Caco-2 (cell line): ENCODE measurements at regions not wholly inside any gene's neighbourhood (a gene's known extent, or its start where the extent isn't known, plus 50 kb on each side); places are given as distances from the start of the nearest gene placed in this dataset.
"Not testable (repeated sequence)": the region's sequence is repeated elsewhere in the genome, so short reads cannot be mapped to it uniquely, and the experiment has no call there.

Source experiments
- BruUV-seq: library from RNA; stranded (reverse); fragments of 400-500 nt; replicated peaks from 2 replicates; lab custom pipeline; 2021; lab: Mats Ljungman, UMichigan
- CTCF ChIA-PET: fragments of 300-600 bp; sonication (Branson Sonifier 250); formaldehyde crosslinking; loops from one replicate; lab custom pipeline; 2022; ENCODE audit warnings: antibody characterized with exemption; lab: Charles Lee
- POLR2A ChIA-PET: fragments of 300-600 bp; sonication (Branson Sonifier 250); formaldehyde crosslinking; loops from one replicate; lab custom pipeline; 2022; ENCODE audit warnings: antibody characterized with exemption; lab: Charles Lee
- DNase-seq, 2 experiments: peaks; one replicate each; pipeline versions ENCODE4 v3.0.0 to v3.0.0-alpha.2; 2020 to 2022
- H3K27me3 ChIP-seq: replicated peaks from 2 replicates; pipeline ENCODE4 v1.6.0; 2011; ENCODE audit warnings: low read length; ENCODE audit not compliant: control insufficient read depth, insufficient read depth
- H3K36me3 ChIP-seq: 2 replicates; pipeline ENCODE4 v1.5.1; 2011; ENCODE audit warnings: low read length; ENCODE audit not compliant: control insufficient read depth, insufficient read depth
- H3K4me1 ChIP-seq: fragments of 250-450 bp; sonication (Bioruptor Pico); 2 replicates; pipeline ENCODE4 v1.5.1; 2020; ENCODE audit warnings: mild to moderate bottlenecking
- H3K4me3 ChIP-seq: 2 replicates; pipeline ENCODE4 v1.5.1; 2011; ENCODE audit warnings: low read depth, mild to moderate bottlenecking, control low read depth, low read length
- H3K9me3 ChIP-seq: fragments of 250-450 bp; sonication (Bioruptor Pico); 2 replicates; pipeline ENCODE4 v1.5.1; 2020; ENCODE audit warnings: mild to moderate bottlenecking, moderate library complexity
- H3K27ac Mint-ChIP-seq: one replicate; pipeline ENCODE4 v1.8.0; 2022; ENCODE audit warnings: mixed read lengths; ENCODE audit not compliant: unreplicated experiment
- H3K27me3 Mint-ChIP-seq: one replicate; pipeline ENCODE4 v1.8.0; 2022; ENCODE audit warnings: mixed read lengths; ENCODE audit not compliant: insufficient read depth, unreplicated experiment
- H3K36me3 Mint-ChIP-seq: one replicate; pipeline ENCODE4 v1.8.0; 2022; ENCODE audit warnings: mild to moderate bottlenecking, mixed read lengths; ENCODE audit not compliant: insufficient read depth, unreplicated experiment
- H3K4me1 Mint-ChIP-seq: one replicate; pipeline ENCODE4 v1.8.0; 2022; ENCODE audit warnings: low read depth, mixed read lengths; ENCODE audit not compliant: unreplicated experiment
- H3K4me3 Mint-ChIP-seq: one replicate; pipeline ENCODE4 v1.8.0; 2022; ENCODE audit warnings: mild to moderate bottlenecking, moderate library complexity, mixed read lengths; ENCODE audit not compliant: unreplicated experiment
- H3K9me3 Mint-ChIP-seq: one replicate; pipeline ENCODE4 v1.8.0; 2022; ENCODE audit warnings: mixed read lengths; ENCODE audit not compliant: unreplicated experiment
- CTCF ChIP-seq, 2 experiments: fragments of 200-600 bp in 1 of 2; IDR thresholded peaks; 1 replicate in 1 of 2; 2 replicates in 1 of 2; pipeline versions ENCODE4 v1.5.1 to v1.8.0; 2011 to 2022; ENCODE audit warnings: antibody characterized with exemption in 1 of 2, control low read depth in 1 of 2, inconsistent platforms in 1 of 2, low read depth in 1 of 2, low read length in 1 of 2, mild to moderate bottlenecking in 1 of 2, moderate library complexity in 1 of 2; ENCODE audit not compliant: insufficient read depth in 1 of 2, severe bottlenecking in 1 of 2, unreplicated experiment in 1 of 2
- intact Hi-C: fragments of 100-400 bp; cut with micrococcal nuclease; formaldehyde crosslinking; loops from one replicate; pipeline ENCODE4 v1.10.0; 2022; ENCODE audit not compliant: unreplicated experiment

DNA sequence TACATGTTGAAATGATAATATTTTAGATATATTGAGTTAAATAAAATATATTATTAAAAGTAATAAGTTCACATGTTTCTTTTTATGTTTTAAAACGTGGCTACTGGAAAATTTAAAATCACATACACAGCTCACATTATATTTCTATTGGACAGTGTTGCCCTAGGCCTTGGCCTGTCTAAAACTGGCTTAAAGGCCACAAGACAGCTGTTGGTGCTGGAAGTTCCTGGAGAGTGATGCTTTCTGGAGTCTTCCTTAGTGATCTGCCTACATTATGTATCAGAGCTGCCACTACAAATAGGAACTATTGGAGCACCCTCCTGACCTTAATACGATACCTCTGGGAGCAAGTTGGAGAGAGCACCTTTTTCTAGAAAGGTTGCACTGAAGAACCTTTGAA lies 254.1 kb upstream of the C2CD4B start:
- H3K4me3 ChIP-seq: no peak overlapping the region
- no peak for DNase-seq
- no TSS peak for BruUV-seq
- Mint-ChIP-seq H3K27ac (peak overlapping the region; percentile 83), H3K27me3 (no peaks in the 10 kb centered on the region), H3K9me3 (no peaks in the 10 kb centered on the region), H3K4me3 (peak overlapping the region; percentile 25), H3K4me1 (peaks cover 20% of the 10 kb centered on the region), H3K36me3 (peaks cover 23% of the 10 kb centered on the region)
- peaks cover 1% of the 10 kb centered on the region for H3K36me3 ChIP-seq
- ChIA-PET POLR2A (no interaction called here), CTCF (no interaction called here)
- peaks cover 56% of the 10 kb centered on the region for H3K4me1 ChIP-seq
- no peaks in the 10 kb centered on the region for H3K9me3 ChIP-seq
- no peak for TF ChIP-seq CTCF (IDR thresholded peaks at IDR 0.05; ENCODE audit: insufficient read depth in 1 of 2, low read depth in 1 of 2, low read length in 1 of 2, severe bottlenecking in 1 of 2, unreplicated experiment in 1 of 2)
- no peaks in the 10 kb centered on the region for H3K27me3 ChIP-seq
- intact Hi-C loops: no loop called here

DNA sequence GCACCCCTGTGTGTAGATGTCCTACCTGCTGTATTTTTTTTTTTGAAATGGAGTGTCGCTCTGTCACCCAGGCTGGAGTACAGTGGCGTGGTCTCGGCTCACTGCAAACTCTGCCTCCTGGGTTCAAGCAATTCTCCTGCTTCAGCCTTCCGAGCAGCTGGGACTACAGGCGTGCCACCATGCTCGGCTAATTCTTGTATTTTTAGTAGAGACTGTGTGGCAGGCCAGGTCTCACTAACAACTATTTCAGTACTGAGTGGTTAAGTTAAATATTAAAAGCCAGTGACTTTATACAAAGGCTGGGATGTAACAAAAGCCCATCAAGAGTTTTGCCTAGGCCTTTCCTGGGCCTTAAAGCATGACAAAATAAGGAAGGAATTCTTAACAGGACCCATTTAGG lies 255.3 kb upstream of the C2CD4B start:
- peak; percentile 33 to 40 for DNase-seq
- H3K4me1 ChIP-seq: peaks cover 56% of the 10 kb centered on the region
- Mint-ChIP-seq H3K27ac (peak overlapping the region; percentile 83), H3K4me1 (peaks cover 20% of the 10 kb centered on the region), H3K36me3 (peaks cover 29% of the 10 kb centered on the region), H3K4me3 (peak overlapping the region; percentile 16)
- H3K27me3 Mint-ChIP-seq, CTCF ChIA-PET, H3K9me3 Mint-ChIP-seq, H3K27me3 ChIP-seq, POLR2A ChIA-PET, intact Hi-C loops, BruUV-seq, H3K4me3 ChIP-seq, H3K9me3 ChIP-seq, H3K36me3 ChIP-seq: not testable (repeated sequence)

DNA sequence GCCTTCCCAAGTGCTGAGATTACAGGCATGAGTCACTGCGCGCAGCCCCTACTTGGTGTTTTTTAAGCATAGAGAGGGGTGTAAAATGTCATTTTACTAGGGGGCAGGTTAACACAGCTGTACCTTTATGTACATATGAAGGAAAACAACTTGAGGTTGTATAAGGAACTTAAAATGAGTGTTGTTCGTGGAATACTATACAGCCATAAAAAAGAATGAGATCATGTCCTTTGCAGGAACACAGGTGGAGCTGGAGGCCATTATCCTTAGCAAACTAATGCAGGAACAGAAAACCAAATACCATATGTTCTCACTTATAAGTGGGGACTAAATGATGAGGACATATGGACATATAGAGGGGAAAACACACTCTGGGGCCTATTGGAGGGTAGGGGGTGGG lies 256.2 kb upstream of the C2CD4B start:
- no peaks in the 10 kb centered on the region for H3K27me3 Mint-ChIP-seq
- no peak overlapping the region for H3K4me3 Mint-ChIP-seq
- no peak overlapping the region for H3K27ac Mint-ChIP-seq
- intact Hi-C loops: no loop called here
- H3K36me3 Mint-ChIP-seq: peaks cover 29% of the 10 kb centered on the region
- H3K9me3 Mint-ChIP-seq: no peaks in the 10 kb centered on the region
- ChIA-PET CTCF (no interaction called here), POLR2A (no interaction called here)
- no peak for DNase-seq
- Histone ChIP-seq H3K4me3 (no peak overlapping the region), H3K27me3 (no peaks in the 10 kb centered on the region), H3K9me3 (no peaks in the 10 kb centered on the region), H3K4me1 (peaks cover 55% of the 10 kb centered on the region), H3K36me3 (peaks cover 1% of the 10 kb centered on the region)
- H3K4me1 Mint-ChIP-seq: peaks cover 20% of the 10 kb centered on the region
- TF ChIP-seq CTCF (IDR thresholded peaks at IDR 0.05; ENCODE audit: insufficient read depth in 1 of 2, low read depth in 1 of 2, low read length in 1 of 2, severe bottlenecking in 1 of 2, unreplicated experiment in 1 of 2): no peak
- no TSS peak for BruUV-seq
